ENCODE measurements at regions not wholly inside any gene's neighbourhood (a gene's known extent, or its start where the extent isn't known, plus 50 kb on each side); places are given as distances from the start of the nearest gene placed in this dataset.
"Not testable (repeated sequence)": the region's sequence is repeated elsewhere in the genome, so short reads cannot be mapped to it uniquely, and the experiment has no call there.

GRCh38 chrX:79026742-79027141 is 81.6 kb downstream of the P2RY10 start:
- H3K27ac ChIP-seq (ENCODE audit: low read depth, low read length); H3K36me3 ChIP-seq (ENCODE audit: insufficient read depth, low read length); H4K20me1 ChIP-seq (ENCODE audit: insufficient read depth, low read length); H3K4me3 ChIP-seq (ENCODE audit: insufficient read depth, low read length); H3K4me2 ChIP-seq (ENCODE audit: insufficient read depth, low read length); H3K79me2 ChIP-seq (ENCODE audit: insufficient read depth, low read length); DNase-seq (ENCODE audit: insufficient read length, low spot score, missing footprints); H3K9me3 ChIP-seq (ENCODE audit: low read depth, low read length); H3K27me3 ChIP-seq (ENCODE audit: insufficient read depth, low read length); H3K4me1 ChIP-seq (ENCODE audit: insufficient read depth, low read length); H2AFZ ChIP-seq (ENCODE audit: low read length): not testable (repeated sequence)

GRCh38 chrX:79035421-79035820 is 90.2 kb downstream of the P2RY10 start:
- TF ChIP-seq CTCF (IDR thresholded peaks at IDR 0.05; ENCODE audit: extremely low read depth, low read depth, low read length), result no peak
- no peaks in the 10 kb centered on the region for H3K9me3 ChIP-seq (ENCODE audit: low read depth, low read length)

GRCh38 chrX:79036157-79036880 is 91.1 kb downstream of the P2RY10 start:
- no peaks in the 10 kb centered on the region for H3K9me3 ChIP-seq (ENCODE audit: low read depth, low read length)
- H3K4me1 ChIP-seq (ENCODE audit: insufficient read depth, low read length), result no peaks in the 10 kb centered on the region
- H3K27me3 ChIP-seq (ENCODE audit: insufficient read depth, low read length), result no peaks in the 10 kb centered on the region
- DNase-seq (ENCODE audit: insufficient read length, low spot score, missing footprints), result no peak
- no peak for TF ChIP-seq CTCF (IDR thresholded peaks at IDR 0.05; ENCODE audit: extremely low read depth, low read depth, low read length)
- no peaks in the 10 kb centered on the region for H3K79me2 ChIP-seq (ENCODE audit: insufficient read depth, low read length)
- H3K4me2 ChIP-seq (ENCODE audit: insufficient read depth, low read length), result no peak overlapping the region
- H2AFZ ChIP-seq (ENCODE audit: low read length), result no peak overlapping the region
- no peak overlapping the region for H3K4me3 ChIP-seq (ENCODE audit: insufficient read depth, low read length)
- no peaks in the 10 kb centered on the region for H3K36me3 ChIP-seq (ENCODE audit: insufficient read depth, low read length)
- no peaks in the 10 kb centered on the region for H4K20me1 ChIP-seq (ENCODE audit: insufficient read depth, low read length)
- H3K27ac ChIP-seq (ENCODE audit: low read depth, low read length), result no peak overlapping the region

More at GRCh38 chrX:79035421-79035820, 90.2 kb downstream of the P2RY10 start:
- Histone ChIP-seq H3K27ac (ENCODE audit: low read depth, low read length) (no peak overlapping the region), H4K20me1 (ENCODE audit: insufficient read depth, low read length) (no peaks in the 10 kb centered on the region), H3K4me3 (ENCODE audit: insufficient read depth, low read length) (no peak overlapping the region), H3K36me3 (ENCODE audit: insufficient read depth, low read length) (no peaks in the 10 kb centered on the region), H3K79me2 (ENCODE audit: insufficient read depth, low read length) (no peaks in the 10 kb centered on the region), H2AFZ (ENCODE audit: low read length) (no peak overlapping the region), H3K4me2 (ENCODE audit: insufficient read depth, low read length) (no peak overlapping the region), H3K4me1 (ENCODE audit: insufficient read depth, low read length) (no peaks in the 10 kb centered on the region), H3K27me3 (ENCODE audit: insufficient read depth, low read length) (no peaks in the 10 kb centered on the region)
- DNase-seq (ENCODE audit: insufficient read length, low spot score, missing footprints), result no peak

- no peak for TF ChIP-seq CTCF (IDR thresholded peaks at IDR 0.05; ENCODE audit: extremely low read depth, low read depth, low read length)
- Histone ChIP-seq H3K4me2 (ENCODE audit: insufficient read depth, low read length) (no peak overlapping the region), H3K36me3 (ENCODE audit: insufficient read depth, low read length) (no peaks in the 10 kb centered on the region), H2AFZ (ENCODE audit: low read length) (no peak overlapping the region), H3K4me3 (ENCODE audit: insufficient read depth, low read length) (no peak overlapping the region), H3K9me3 (ENCODE audit: low read depth, low read length) (no peaks in the 10 kb centered on the region), H3K27ac (ENCODE audit: low read depth, low read length) (no peak overlapping the region), H4K20me1 (ENCODE audit: insufficient read depth, low read length) (no peaks in the 10 kb centered on the region), H3K79me2 (ENCODE audit: insufficient read depth, low read length) (no peaks in the 10 kb centered on the region), H3K4me1 (ENCODE audit: insufficient read depth, low read length) (no peaks in the 10 kb centered on the region), H3K27me3 (ENCODE audit: insufficient read depth, low read length) (no peaks in the 10 kb centered on the region)
- DNase-seq (ENCODE audit: insufficient read length, low spot score, missing footprints), result no peak
These were observed 78.8 kb upstream of the GPR174 start for GRCh38 chrX:79065696-79066095.

Data from osteoblast (primary cell).